ENCODE measurements at regions not wholly inside any gene's neighbourhood (a gene's known extent, or its start where the extent isn't known, plus 50 kb on each side); places are given as distances from the start of the nearest gene placed in this dataset.
"Not testable (repeated sequence)": the region's sequence is repeated elsewhere in the genome, so short reads cannot be mapped to it uniquely, and the experiment has no call there.

- DNase-seq (ENCODE audit: low spot score) (no peak), ATAC-seq (no peak)
Observed at GRCh38 chr3:87109465-87109864, 117.6 kb upstream of the CHMP2B start.

DNA sequence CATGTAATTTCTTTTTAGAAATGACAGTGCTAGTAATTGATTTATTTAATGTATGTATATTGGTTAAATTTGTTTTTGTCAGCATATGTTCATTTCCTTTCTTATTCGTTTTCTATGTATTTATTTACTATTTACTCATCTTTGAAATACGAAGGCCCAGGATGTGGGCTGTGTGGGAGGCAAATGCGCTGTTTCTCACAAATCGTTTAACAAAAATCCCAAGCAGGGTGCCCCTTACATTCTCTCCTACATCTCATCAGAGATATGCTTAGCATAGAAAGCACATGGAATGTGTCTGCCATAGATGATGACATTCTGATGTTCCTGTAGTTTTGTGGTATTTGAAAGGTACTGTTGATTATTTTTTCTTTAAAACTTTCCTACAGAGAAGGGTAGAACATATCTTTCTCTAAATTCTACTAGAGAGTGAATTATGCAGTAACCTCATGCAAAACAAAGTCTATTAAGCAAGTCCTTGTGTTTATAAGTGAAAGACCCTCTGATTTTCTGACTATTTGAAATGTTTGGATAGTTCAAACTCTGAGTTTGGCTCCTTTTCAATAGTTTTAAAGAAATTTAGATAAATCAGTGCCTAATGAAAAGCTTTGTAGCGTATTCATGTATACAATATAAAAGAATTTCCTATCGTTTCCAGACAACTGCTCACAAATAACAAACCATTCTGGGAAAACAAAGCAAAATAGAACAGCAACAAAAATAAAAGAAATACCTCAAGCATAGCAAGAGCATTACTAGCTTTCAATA lies 111.1 kb upstream of the VGLL3 start:
- DNase-seq (ENCODE audit: low spot score) (no peak), ATAC-seq (no peak)

- not testable (repeated sequence) for DNase-seq (ENCODE audit: low spot score); ATAC-seq
Observed at GRCh38 chr3:87097733-87098132, 106.8 kb upstream of the VGLL3 start.

- DNase-seq (ENCODE audit: low spot score) (no peak), ATAC-seq (no peak)
Observed at GRCh38 chr3:87090631-87091030, 99.7 kb upstream of the VGLL3 start.

DNA sequence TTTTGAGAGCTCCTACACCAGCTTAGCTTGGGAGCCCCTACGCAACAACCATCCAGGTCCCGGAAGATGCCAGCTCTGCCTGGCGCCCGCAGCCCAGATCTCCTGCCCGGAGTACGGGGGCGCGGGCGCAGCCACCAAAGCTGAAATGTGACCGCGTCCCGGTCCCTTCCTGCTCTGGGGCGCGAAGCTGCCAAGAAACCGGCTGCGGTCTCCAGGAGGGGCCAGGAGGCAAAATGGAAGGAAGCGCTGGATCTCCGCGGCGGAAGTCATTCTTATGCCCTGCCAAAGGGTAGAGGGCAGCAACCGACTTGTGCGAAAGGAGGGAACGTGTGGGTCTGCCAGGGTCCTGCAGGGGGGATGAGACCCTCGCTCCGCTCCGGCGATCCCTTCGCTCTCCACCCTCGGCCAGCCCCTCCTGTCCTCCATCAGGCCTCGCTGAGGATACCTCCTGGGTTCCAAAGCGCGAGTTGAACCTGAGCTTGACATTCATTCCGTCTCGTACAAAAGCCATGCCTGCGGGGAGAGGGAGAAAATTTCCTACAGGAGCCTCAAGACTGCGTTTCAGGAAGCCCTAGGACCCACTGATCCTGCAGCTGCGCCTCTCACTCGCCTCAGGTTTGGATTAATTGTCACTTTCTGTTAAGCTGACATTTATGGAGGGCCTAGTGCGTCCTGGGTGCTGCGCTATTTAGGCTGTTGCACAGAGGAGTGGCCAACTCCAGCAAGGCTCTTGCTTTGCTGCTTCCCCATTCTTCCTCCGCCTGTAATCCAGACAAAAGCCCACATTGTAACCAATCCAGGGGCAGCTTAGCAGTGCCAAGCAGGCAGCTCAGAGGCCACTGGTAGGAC lies 98.3 kb upstream of the VGLL3 start:
- peak; percentile 52 for DNase-seq (ENCODE audit: low spot score)
- ATAC-seq: peak; percentile 85

- DNase-seq (ENCODE audit: low spot score) (no peak), ATAC-seq (peak; percentile 23)
Observed at GRCh38 chr3:87088430-87088992, 97.6 kb upstream of the VGLL3 start.

DNA sequence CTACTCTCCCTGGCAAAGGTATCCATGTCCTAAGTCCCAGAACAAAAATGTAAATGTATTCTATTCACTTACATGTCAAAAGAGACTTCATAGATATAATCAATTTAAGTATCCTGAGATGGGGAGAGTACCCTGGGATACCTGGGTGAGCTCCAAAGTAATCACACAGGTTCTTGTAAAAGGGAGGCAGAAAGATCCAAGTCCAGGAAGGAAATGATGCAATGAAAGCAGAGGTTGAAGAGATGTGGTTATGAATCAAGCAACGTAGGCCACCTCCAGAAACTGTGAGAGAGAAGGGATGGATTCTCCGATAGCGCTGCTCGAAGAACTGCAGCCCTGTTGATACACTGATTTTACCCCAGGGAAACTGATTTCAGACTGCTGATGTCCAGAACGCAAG lies 93.9 kb upstream of the VGLL3 start:
- no peak for ATAC-seq

GRCh38 chr3:87082796-87083440 lies 92.0 kb upstream of the VGLL3 start:
- no peak for DNase-seq (ENCODE audit: low spot score)
- peak; percentile 83 for ATAC-seq

More for the DNA sequence above, 93.9 kb upstream of the VGLL3 start:
- DNase-seq (ENCODE audit: low spot score): no peak

DNA sequence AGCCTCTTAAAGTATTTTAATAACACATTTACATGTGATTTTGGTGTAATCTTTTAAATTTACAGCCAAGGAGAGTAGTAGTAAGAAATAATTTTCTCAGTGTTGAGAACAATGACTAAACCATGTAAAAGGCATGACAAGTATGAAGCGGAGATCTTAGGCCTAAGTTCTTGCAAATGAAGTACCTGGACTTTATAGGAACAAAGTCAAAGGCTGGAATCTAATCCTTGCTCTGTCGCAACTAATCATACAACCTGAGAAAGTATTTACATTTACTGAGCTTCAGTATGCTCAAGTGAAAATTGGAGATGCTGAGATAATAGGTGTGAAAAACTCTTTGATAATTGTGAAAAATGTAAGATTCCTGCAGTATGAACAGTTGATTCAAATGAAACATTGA lies 86.4 kb upstream of the VGLL3 start:
- ATAC-seq: no peak
- DNase-seq (ENCODE audit: low spot score): no peak

GRCh38 chr3:87076946-87077345 lies 86.0 kb upstream of the VGLL3 start:
- ATAC-seq (no peak), DNase-seq (ENCODE audit: low spot score) (no peak)

GRCh38 chr3:87073496-87074145 lies 82.7 kb upstream of the VGLL3 start:
- no peak for DNase-seq (ENCODE audit: low spot score)
- no peak for ATAC-seq

- ATAC-seq: no peak
- DNase-seq (ENCODE audit: low spot score): no peak
Observed at GRCh38 chr3:87072446-87072845, 81.5 kb upstream of the VGLL3 start.

- no peak for DNase-seq (ENCODE audit: low spot score)
- ATAC-seq: no peak
Observed at GRCh38 chr3:87069971-87070370, 79.0 kb upstream of the VGLL3 start.

- no peak for ATAC-seq
Observed at GRCh38 chr3:87069021-87069420, 78.1 kb upstream of the VGLL3 start.

DNA sequence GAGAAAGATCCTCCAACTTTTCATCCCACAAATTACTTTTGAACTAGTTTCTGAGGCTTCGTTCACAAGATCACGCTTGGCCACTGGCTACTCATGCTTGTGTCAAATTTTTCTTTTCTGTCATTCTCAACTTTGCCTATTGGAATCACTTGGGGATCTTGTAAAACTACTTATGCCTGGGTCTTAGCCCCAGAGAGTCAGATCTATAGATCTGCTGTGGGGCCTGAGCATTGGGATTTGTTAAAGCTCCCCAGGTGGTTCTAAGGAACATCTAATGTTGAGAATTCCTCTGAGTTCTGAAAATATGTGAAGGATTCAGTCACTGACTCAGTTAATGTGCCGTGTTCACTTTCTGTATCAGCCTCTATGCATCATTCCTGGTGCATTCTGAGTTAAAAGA lies 71.7 kb upstream of the VGLL3 start:
- no peak for ATAC-seq
- DNase-seq (ENCODE audit: low spot score): no peak

More at GRCh38 chr3:87069021-87069420, 78.1 kb upstream of the VGLL3 start:
- DNase-seq (ENCODE audit: low spot score): no peak

DNA sequence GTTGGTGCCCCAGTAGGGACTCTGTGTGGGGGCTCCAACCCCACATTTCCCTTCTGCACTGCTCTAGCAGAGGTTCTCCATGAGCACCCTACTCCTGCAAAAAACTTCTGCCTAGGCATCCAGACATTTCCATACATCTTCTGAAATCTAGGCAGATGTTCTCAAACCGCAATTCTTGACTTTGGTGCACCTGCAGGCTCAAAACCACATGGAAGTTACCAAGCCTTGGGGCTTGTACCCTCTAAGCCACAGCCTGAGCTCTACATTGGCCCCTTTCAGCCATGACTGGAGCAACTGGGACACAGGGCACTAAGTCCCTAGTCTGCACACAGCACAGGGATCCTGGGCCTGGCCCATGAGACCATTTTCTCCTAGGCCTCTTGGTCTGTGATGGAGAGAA lies 66.5 kb upstream of the VGLL3 start:
- ATAC-seq: no peak
- DNase-seq (ENCODE audit: low spot score): no peak

DNA sequence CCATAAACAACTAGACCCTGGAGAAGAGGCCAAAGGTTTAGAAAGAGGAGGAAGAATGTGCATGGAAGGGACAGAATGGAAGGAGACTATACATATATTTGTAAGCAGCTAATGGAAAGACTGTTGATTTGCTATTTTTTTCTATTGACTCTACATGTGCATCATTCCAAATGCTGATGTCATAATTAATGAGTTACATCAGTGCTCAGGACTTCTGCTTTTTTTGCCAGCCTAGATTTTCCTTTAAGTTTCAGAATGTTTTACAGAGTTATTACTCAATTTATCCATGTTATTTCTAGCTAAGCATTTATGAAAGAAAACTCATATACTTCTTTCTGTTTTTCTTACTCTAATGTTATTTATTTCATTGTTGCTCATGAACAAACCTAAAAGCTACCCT lies 62.6 kb upstream of the VGLL3 start:
- ATAC-seq (no peak), DNase-seq (ENCODE audit: low spot score) (no peak)

- ATAC-seq: no peak
- DNase-seq (ENCODE audit: low spot score): no peak
Observed at GRCh38 chr3:87052499-87053260, 61.7 kb upstream of the VGLL3 start.

GRCh38 chr3:87047852-87048251 lies 56.9 kb upstream of the VGLL3 start:
- no peak for ATAC-seq
- no peak for DNase-seq (ENCODE audit: low spot score)

DNA sequence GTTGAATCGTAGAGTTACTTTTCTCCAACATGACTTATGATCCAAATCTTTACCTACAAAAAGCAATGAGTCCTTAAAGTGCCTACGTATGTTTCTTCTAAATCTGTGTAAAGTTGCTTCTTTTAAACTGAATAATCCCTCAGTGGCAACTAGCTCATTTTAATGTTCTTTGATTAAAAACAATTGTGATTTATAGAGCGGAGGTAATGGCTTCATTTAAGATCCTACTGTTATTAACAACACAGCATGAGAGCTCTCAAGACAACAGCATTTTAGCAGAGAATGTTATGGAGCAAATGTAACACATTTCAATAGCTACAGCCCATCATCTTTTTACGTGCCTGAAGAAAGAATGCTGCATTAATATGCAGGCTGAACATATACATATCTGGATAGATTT lies 55.3 kb upstream of the VGLL3 start:
- ATAC-seq (no peak), DNase-seq (ENCODE audit: low spot score) (no peak)
